HepG2 (cell line): ENCODE measurements at regions not wholly inside any gene's neighbourhood (a gene's known extent, or its start where the extent isn't known, plus 50 kb on each side); places are given as distances from the start of the nearest gene placed in this dataset.

Experiments used
- ATAC-seq: fragments of 200-7000 bp; cut with Tn5 transposase; 3 replicates; pipeline ENCODE4 v1.9.1; 2020; ENCODE audit warnings: mild to moderate bottlenecking, moderate library complexity
- BruUV-seq: library from RNA; stranded (reverse); fragments of 400-500 nt; replicated peaks from 2 replicates; lab custom pipeline; 2021; lab: Mats Ljungman, UMichigan
- CTCF ChIA-PET: fragments of 300-600 bp; formaldehyde crosslinking; extraction: SDS; loops from one replicate; lab custom pipeline; 2021; ENCODE audit warnings: low total read pairs, inconsistent platforms, low intra/inter-chr PET ratio; lab: Yijun Ruan, JAX
- POLR2A ChIA-PET: fragments of 350-600 bp; sonication (Branson Sonifier 250); formaldehyde crosslinking; loops from one replicate; lab custom pipeline; 2020; ENCODE audit warnings: antibody characterized with exemption, inconsistent platforms; lab: Yijun Ruan, JAX
- DNase-seq: peaks from one replicate; pipeline ENCODE4 v3.0.0-alpha.2; 2015; ENCODE audit warnings: low spot score
- FAIRE-seq: peaks from 3 replicates; lab custom pipeline; 2011; peaks lifted over from hg19 to GRCh38; lab: Jason Lieb, UNC
- H2AFZ ChIP-seq: one replicate; pipeline ENCODE4 v1.6.1; 2011; ENCODE audit warnings: low read length, inconsistent platforms
- H3K27ac ChIP-seq: fragments of 300-600 bp; 3 replicates; pipeline ENCODE4 v1.8.0; 2011; ENCODE audit warnings: mixed run types, mild to moderate bottlenecking, mixed read lengths, low read length, inconsistent platforms; ENCODE audit not compliant: insufficient read depth; ENCODE audit errors: extremely low read length
- H3K27me3 ChIP-seq, 2 experiments: fragments of 200-600 bp in 1 of 2; 2 replicates in 1 of 2; 3 replicates in 1 of 2; pipeline versions ENCODE4 v1.6.0 to v1.8.0; 2011; ENCODE audit warnings: low read length in 2 of 2, mild to moderate bottlenecking in 2 of 2, moderate library complexity in 2 of 2, inconsistent platforms in 1 of 2; ENCODE audit not compliant: insufficient read depth in 2 of 2, control insufficient read depth in 1 of 2
- H3K36me3 ChIP-seq, 2 experiments: fragments of 200-600 bp in 1 of 2; replicated peaks in 1 of 2; 2 replicates in 1 of 2; 3 replicates in 1 of 2; pipeline versions ENCODE4 v1.5.1 to v1.8.0; 2011; ENCODE audit warnings: low read length in 2 of 2, inconsistent platforms in 1 of 2; ENCODE audit not compliant: insufficient read depth in 2 of 2, control insufficient read depth in 1 of 2
- H3K4me1 ChIP-seq: 2 replicates; pipeline ENCODE4 v1.5.1; 2012; ENCODE audit warnings: low read length, inconsistent platforms; ENCODE audit not compliant: insufficient read depth
- H3K4me2 ChIP-seq: 2 replicates; pipeline ENCODE4 v1.6.0; 2011; ENCODE audit warnings: low read depth, low read length, inconsistent platforms
- H3K4me3 ChIP-seq, 3 experiments: fragments of 200-600 bp in 1 of 3; sonication (generic), shearing (Covaris generic) in 1 of 3; replicated peaks in 1 of 3; 2 replicates each; pipeline ENCODE4 v1.5.1; 2011 to 2016; ENCODE audit warnings: low read length in 3 of 3, inconsistent platforms in 2 of 3, low read depth in 2 of 3, mild to moderate bottlenecking in 2 of 3, control low read depth in 1 of 3, mixed read lengths in 1 of 3; ENCODE audit not compliant: insufficient read depth in 1 of 3
- H3K79me2 ChIP-seq: one replicate; pipeline ENCODE4 v1.6.1; 2011; ENCODE audit warnings: low read length, inconsistent platforms; ENCODE audit not compliant: insufficient read depth
- H3K9ac ChIP-seq: 2 replicates; pipeline ENCODE4 v1.6.0; 2011; ENCODE audit warnings: mild to moderate bottlenecking, low read depth, low read length, inconsistent platforms; ENCODE audit not compliant: insufficient read depth
- H3K9me3 ChIP-seq: 2 replicates; pipeline ENCODE4 v1.5.1; 2012; ENCODE audit warnings: mild to moderate bottlenecking, low read length
- H4K20me1 ChIP-seq: 2 replicates; pipeline ENCODE4 v1.6.0; 2011; ENCODE audit warnings: inconsistent platforms, mild to moderate bottlenecking, low read length, moderate library complexity; ENCODE audit not compliant: insufficient read depth
- ARID2 ChIP-seq: sonication (generic); formaldehyde crosslinking; IDR thresholded peaks from 2 replicates; pipeline ENCODE4 v1.8.1; 2022; ENCODE audit warnings: mild to moderate bottlenecking, missing genetic modification reagents, borderline replicate concordance
- PHF20 ChIP-seq: sonication (generic); formaldehyde crosslinking; IDR thresholded peaks from 2 replicates; pipeline ENCODE4 v1.5.0; 2020; ENCODE audit warnings: mild to moderate bottlenecking, missing genetic modification reagents
- PLRG1 ChIP-seq: fragments of 450-650 bp; conservative IDR thresholded peaks from 2 replicates; pipeline ENCODE4 v1.6.1; 2016
- SIX4 ChIP-seq: sonication (generic); formaldehyde crosslinking; IDR thresholded peaks from 2 replicates; pipeline ENCODE4 v1.4.0; 2020; ENCODE audit warnings: missing genetic modification reagents
- SMARCC2 ChIP-seq: fragments of 450-650 bp; IDR thresholded peaks from 2 replicates; pipeline ENCODE4 v1.6.1; 2017; ENCODE audit warnings: antibody characterized with exemption, mild to moderate bottlenecking
- STAT5B ChIP-seq: sonication (generic); formaldehyde crosslinking; IDR thresholded peaks from 2 replicates; pipeline ENCODE4 v1.4.0; 2020; ENCODE audit warnings: missing genetic modification reagents
- ZIK1 ChIP-seq: sonication (generic); formaldehyde crosslinking; IDR thresholded peaks from 2 replicates; pipeline ENCODE4 v1.5.0; 2020; ENCODE audit warnings: mild to moderate bottlenecking, low read depth, missing genetic modification reagents, borderline replicate concordance
- ZNF143 ChIP-seq: sonication (generic); formaldehyde crosslinking; IDR thresholded peaks from 2 replicates; pipeline ENCODE4 v1.4.0; 2020; ENCODE audit warnings: missing genetic modification reagents
- ZNF225 ChIP-seq: sonication (generic); formaldehyde crosslinking; IDR thresholded peaks from 2 replicates; pipeline ENCODE4 v1.4.0; 2020; ENCODE audit warnings: mild to moderate bottlenecking, missing genetic modification reagents
- ZNF24 ChIP-seq: fragments of 450-650 bp; IDR thresholded peaks from 2 replicates; pipeline ENCODE4 v1.6.1; 2017; ENCODE audit warnings: antibody characterized with exemption, mild to moderate bottlenecking
- WGBS: methylation state at CpG from one replicate; pipeline ENCODE4 v1.1.6; 2017; ENCODE audit warnings: low lambda C conversion rate; 5-methylcytosine and 5-hydroxymethylcytosine counted together
- in situ Hi-C: cut with HindIII; loops from 2 replicates; pipeline ENCODE4 v1.10.0; 2017; ENCODE audit warnings: low pct_unique_long_range_greater_than_20kb; ENCODE audit not compliant: extremely low pct_ligation_motif_present
- intact Hi-C: fragments of 100-400 bp; cut with micrococcal nuclease; formaldehyde crosslinking; loops from one replicate; pipeline ENCODE4 v1.10.0; 2022; ENCODE audit not compliant: unreplicated experiment
- TF ChIP-seq, protein P1 (sequence below): sonication (generic); formaldehyde crosslinking; IDR thresholded peaks from 2 replicates; pipeline ENCODE4 v1.5.0; 2020; ENCODE audit warnings: missing genetic modification reagents
- TF ChIP-seq, protein P2 (sequence below): sonication (generic); formaldehyde crosslinking; IDR thresholded peaks from 2 replicates; pipeline ENCODE4 v1.5.0; 2020; ENCODE audit warnings: mild to moderate bottlenecking, missing genetic modification reagents, borderline replicate concordance
- TF ChIP-seq, protein P3 (sequence below): sonication (generic); IDR thresholded peaks from 2 replicates; pipeline ENCODE4 v1.6.1; 2016; ENCODE audit warnings: low read depth, borderline replicate concordance

DNA sequence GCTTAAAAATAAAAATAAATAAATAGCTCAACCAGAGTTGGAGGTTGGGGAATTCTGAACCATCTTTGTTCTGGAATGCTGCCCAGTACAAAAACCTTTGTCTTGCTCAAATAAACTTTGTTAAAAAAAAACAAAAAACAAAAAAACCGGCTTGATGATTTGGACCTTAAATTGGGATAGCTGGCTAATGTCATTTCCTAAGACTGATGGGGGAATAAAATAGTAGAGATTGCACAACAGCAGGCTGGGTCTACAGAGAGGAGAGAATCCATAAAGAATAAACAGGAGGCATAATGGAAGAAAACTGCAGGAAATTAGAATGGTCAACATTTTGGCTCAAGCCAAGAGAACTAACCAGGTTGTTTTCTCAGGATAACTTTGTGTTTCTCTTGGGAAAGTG lies 370.9 kb downstream of the AEBP2 start (continued):
- TF ChIP-seq, protein P1, sequence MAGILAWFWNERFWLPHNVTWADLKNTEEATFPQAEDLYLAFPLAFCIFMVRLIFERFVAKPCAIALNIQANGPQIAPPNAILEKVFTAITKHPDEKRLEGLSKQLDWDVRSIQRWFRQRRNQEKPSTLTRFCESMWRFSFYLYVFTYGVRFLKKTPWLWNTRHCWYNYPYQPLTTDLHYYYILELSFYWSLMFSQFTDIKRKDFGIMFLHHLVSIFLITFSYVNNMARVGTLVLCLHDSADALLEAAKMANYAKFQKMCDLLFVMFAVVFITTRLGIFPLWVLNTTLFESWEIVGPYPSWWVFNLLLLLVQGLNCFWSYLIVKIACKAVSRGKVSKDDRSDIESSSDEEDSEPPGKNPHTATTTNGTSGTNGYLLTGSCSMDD = no peak
- TF ChIP-seq SIX4 (CRISPR knock-in tag) (no peak), ARID2 (CRISPR knock-in tag) (no peak), STAT5B (no peak)
- TF ChIP-seq, all 625 proteins: peak for 0

DNA sequence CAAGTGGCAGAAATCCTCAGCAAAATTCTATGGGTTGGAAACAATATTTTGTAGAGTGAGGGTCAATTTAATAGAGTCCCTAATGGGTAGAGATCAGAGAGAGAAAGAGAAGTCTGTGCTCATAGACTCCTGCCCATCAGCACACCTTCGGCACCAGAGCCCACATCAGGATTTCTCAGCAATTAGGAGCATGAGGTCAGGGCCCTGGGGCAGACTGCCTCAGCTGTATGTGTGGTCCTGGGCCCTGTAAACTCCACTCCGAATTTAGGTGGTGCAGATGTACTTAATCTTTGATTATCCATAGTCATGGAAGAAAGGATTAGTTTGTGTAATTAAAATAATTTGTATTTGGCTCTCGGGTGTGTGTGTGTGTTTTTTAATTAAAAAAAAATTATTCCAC lies 372.6 kb downstream of the AEBP2 start:
- CTCF ChIA-PET = no interaction called here

More for the DNA sequence above, 372.6 kb downstream of the AEBP2 start:
- BruUV-seq = no TSS peak
- no peaks in the 10 kb centered on the region for H3K36me3 ChIP-seq
- POLR2A ChIA-PET = no interaction called here
- H2AFZ ChIP-seq = no peak overlapping the region
- DNase-seq (no peak), FAIRE-seq (no peak)
- no peak overlapping the region for H3K4me3 ChIP-seq
- H3K9me3 ChIP-seq = peaks cover 12% of the 10 kb centered on the region; the same call in 1 of the 2 replicates
- TF ChIP-seq ZNF24 = no peak
- TF ChIP-seq ZIK1 (CRISPR knock-in tag) = no peak
- TF ChIP-seq PHF20 = no peak
- TF ChIP-seq, protein P2, sequence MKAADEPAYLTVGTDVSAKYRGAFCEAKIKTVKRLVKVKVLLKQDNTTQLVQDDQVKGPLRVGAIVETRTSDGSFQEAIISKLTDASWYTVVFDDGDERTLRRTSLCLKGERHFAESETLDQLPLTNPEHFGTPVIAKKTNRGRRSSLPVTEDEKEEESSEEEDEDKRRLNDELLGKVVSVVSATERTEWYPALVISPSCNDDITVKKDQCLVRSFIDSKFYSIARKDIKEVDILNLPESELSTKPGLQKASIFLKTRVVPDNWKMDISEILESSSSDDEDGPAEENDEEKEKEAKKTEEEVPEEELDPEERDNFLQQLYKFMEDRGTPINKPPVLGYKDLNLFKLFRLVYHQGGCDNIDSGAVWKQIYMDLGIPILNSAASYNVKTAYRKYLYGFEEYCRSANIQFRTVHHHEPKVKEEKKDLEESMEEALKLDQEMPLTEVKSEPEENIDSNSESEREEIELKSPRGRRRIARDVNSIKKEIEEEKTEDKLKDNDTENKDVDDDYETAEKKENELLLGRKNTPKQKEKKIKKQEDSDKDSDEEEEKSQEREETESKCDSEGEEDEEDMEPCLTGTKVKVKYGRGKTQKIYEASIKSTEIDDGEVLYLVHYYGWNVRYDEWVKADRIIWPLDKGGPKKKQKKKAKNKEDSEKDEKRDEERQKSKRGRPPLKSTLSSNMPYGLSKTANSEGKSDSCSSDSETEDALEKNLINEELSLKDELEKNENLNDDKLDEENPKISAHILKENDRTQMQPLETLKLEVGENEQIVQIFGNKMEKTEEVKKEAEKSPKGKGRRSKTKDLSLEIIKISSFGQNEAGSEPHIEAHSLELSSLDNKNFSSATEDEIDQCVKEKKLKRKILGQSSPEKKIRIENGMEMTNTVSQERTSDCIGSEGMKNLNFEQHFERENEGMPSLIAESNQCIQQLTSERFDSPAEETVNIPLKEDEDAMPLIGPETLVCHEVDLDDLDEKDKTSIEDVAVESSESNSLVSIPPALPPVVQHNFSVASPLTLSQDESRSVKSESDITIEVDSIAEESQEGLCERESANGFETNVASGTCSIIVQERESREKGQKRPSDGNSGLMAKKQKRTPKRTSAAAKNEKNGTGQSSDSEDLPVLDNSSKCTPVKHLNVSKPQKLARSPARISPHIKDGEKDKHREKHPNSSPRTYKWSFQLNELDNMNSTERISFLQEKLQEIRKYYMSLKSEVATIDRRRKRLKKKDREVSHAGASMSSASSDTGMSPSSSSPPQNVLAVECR (CRISPR knock-in tag) = no peak
- TF ChIP-seq ZNF225 = no peak
- no peak for TF ChIP-seq PLRG1
- TF ChIP-seq, protein P3, sequence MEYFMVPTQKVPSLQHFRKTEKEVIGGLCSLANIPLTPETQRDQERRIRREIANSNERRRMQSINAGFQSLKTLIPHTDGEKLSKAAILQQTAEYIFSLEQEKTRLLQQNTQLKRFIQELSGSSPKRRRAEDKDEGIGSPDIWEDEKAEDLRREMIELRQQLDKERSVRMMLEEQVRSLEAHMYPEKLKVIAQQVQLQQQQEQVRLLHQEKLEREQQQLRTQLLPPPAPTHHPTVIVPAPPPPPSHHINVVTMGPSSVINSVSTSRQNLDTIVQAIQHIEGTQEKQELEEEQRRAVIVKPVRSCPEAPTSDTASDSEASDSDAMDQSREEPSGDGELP = no peak
- TF ChIP-seq SMARCC2 = no peak
- TF ChIP-seq ZNF143 = no peak
- TF ChIP-seq, all 625 proteins: peak for 0
- WGBS = 0% methylated on average over 2 of the region's 3 CpGs
- in situ Hi-C loops = no loop called here
- Histone ChIP-seq H3K27me3 (no peaks in the 10 kb centered on the region), H3K9ac (no peak overlapping the region), H3K4me1 (no peaks in the 10 kb centered on the region), H4K20me1 (no peaks in the 10 kb centered on the region), H3K4me2 (no peak overlapping the region), H3K79me2 (no peaks in the 10 kb centered on the region), H3K27ac (no peak overlapping the region)
- intact Hi-C loops = no loop called here
- no peak for ATAC-seq
